ENCODE measurements at regions not wholly inside any gene's neighbourhood (a gene's known extent, or its start where the extent isn't known, plus 50 kb on each side); places are given as distances from the start of the nearest gene placed in this dataset.

DNA sequence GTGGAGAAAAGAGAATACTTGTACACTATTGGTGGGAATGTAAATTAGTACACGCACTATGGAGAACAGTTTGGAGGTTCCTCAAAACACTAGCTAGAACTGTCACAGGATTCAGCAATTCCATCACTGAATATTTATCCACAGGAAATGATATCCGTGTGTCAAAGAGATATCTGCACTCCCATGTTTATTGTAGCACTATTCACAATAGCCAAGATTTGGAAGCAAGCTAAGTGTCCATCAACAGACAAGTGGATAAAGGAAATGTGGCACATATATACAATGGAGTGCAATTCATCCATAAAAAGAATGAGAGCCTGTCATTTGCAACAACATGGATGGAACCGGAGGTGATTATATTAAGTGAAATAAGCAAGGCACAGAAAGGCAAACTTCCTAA is 428.5 kb downstream of the CCDC91 start:
- TF ChIP-seq, protein P1, sequence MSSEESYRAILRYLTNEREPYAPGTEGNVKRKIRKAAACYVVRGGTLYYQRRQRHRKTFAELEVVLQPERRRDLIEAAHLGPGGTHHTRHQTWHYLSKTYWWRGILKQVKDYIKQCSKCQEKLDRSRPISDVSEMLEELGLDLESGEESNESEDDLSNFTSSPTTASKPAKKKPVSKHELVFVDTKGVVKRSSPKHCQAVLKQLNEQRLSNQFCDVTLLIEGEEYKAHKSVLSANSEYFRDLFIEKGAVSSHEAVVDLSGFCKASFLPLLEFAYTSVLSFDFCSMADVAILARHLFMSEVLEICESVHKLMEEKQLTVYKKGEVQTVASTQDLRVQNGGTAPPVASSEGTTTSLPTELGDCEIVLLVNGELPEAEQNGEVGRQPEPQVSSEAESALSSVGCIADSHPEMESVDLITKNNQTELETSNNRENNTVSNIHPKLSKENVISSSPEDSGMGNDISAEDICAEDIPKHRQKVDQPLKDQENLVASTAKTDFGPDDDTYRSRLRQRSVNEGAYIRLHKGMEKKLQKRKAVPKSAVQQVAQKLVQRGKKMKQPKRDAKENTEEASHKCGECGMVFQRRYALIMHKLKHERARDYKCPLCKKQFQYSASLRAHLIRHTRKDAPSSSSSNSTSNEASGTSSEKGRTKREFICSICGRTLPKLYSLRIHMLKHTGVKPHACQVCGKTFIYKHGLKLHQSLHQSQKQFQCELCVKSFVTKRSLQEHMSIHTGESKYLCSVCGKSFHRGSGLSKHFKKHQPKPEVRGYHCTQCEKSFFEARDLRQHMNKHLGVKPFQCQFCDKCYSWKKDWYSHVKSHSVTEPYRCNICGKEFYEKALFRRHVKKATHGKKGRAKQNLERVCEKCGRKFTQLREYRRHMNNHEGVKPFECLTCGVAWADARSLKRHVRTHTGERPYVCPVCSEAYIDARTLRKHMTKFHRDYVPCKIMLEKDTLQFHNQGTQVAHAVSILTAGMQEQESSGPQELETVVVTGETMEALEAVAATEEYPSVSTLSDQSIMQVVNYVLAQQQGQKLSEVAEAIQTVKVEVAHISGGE (CRISPR knock-in tag; IDR thresholded peaks at IDR 0.05): no peak
- TF ChIP-seq KDM1A (IDR thresholded peaks at IDR 0.05; ENCODE audit: borderline replicate concordance): no peak
- no peak for TF ChIP-seq SMARCA5 (IDR thresholded peaks at IDR 0.05)
- in situ Hi-C loops (cut with MboI): no loop called here
- H3K9ac ChIP-seq (ENCODE audit: control insufficient read depth, insufficient read depth, low read length): no peak overlapping the region
- ATAC-seq (no peak), DNase-seq (ENCODE audit: low read depth, low spot score) (no peak), FAIRE-seq (no peak)
- ChIA-PET RAD21 (ENCODE audit: unreplicated experiment) (no interaction called here), CTCF (no interaction called here), SMC1A (ENCODE audit: uncharacterized antibody, unreplicated experiment) (no interaction called here), POLR2A (no interaction called here)
- no peaks in the 10 kb centered on the region for H3K27me3 ChIP-seq (replicated peaks in 1 of 2; ENCODE audit: control insufficient read depth in 2 of 2, insufficient read depth in 2 of 2, low read length in 1 of 2)
- H3K36me3 ChIP-seq (ENCODE audit: control insufficient read depth in 2 of 2, insufficient read depth in 2 of 2, low read length in 1 of 2): no peaks in the 10 kb centered on the region
- no peaks in the 10 kb centered on the region for H3K4me1 ChIP-seq (ENCODE audit: control insufficient read depth, insufficient read depth, low read length)
- H3K4me3 ChIP-seq: no peak overlapping the region
- no peak overlapping the region for H3K27ac ChIP-seq (ENCODE audit: control insufficient read depth, insufficient read depth)
- no peaks in the 10 kb centered on the region for H3K9me3 ChIP-seq (replicated peaks; ENCODE audit: control insufficient read depth, insufficient read depth, low read length)
- intact Hi-C loops (cut with micrococcal nuclease; ENCODE audit: unreplicated experiment): no loop called here
- 65% methylated on average over 3 of the region's 3 CpGs for WGBS (ENCODE audit: insufficient coverage, insufficient replicate concordance, low lambda C conversion rate, missing lambda C conversion rate)
- BruUV-seq (replicated peaks): no TSS peak
- H3K4me2 ChIP-seq (ENCODE audit: control insufficient read depth, insufficient read depth): no peak overlapping the region
- no peaks in the 10 kb centered on the region for H4K20me1 ChIP-seq (ENCODE audit: control insufficient read depth, insufficient read depth)
- no peak overlapping the region for H2AFZ ChIP-seq (ENCODE audit: control insufficient read depth, low read depth, low read length)
- H3K79me2 ChIP-seq (ENCODE audit: control insufficient read depth, insufficient read depth, low read length): no peaks in the 10 kb centered on the region

DNA sequence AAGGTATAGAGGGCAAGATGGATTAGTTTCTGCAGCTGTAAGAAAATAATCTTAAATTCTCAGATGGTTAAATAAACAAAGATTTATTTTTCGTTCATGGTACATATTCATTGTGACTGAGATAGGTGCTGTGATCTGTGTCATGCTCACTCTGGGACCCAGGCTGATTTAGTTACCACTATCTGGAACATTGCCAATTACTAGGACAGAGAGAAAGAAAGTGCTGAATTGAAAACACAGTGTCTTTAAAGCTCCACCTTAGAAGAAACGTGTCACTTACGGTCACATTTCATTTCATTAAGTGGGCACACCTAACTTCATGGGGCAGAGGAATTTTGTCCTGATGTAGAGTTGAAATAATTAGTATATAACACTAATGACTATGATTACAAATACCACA is 430.0 kb downstream of the CCDC91 start:
- Histone ChIP-seq H4K20me1 (ENCODE audit: control insufficient read depth, insufficient read depth) (no peaks in the 10 kb centered on the region), H2AFZ (ENCODE audit: control insufficient read depth, low read depth, low read length) (no peak overlapping the region), H3K27ac (ENCODE audit: control insufficient read depth, insufficient read depth) (no peak overlapping the region), H3K4me1 (ENCODE audit: control insufficient read depth, insufficient read depth, low read length) (no peaks in the 10 kb centered on the region), H3K79me2 (ENCODE audit: control insufficient read depth, insufficient read depth, low read length) (no peaks in the 10 kb centered on the region), H3K9me3 (replicated peaks; ENCODE audit: control insufficient read depth, insufficient read depth, low read length) (no peaks in the 10 kb centered on the region), H3K27me3 (replicated peaks in 1 of 2; ENCODE audit: control insufficient read depth in 2 of 2, insufficient read depth in 2 of 2, low read length in 1 of 2) (no peaks in the 10 kb centered on the region), H3K9ac (ENCODE audit: control insufficient read depth, insufficient read depth, low read length) (no peak overlapping the region), H3K4me2 (ENCODE audit: control insufficient read depth, insufficient read depth) (no peak overlapping the region), H3K4me3 (no peak overlapping the region), H3K36me3 (ENCODE audit: control insufficient read depth in 2 of 2, insufficient read depth in 2 of 2, low read length in 1 of 2) (no peaks in the 10 kb centered on the region)
- 22% methylated on average over 3 of the region's 3 CpGs for WGBS (ENCODE audit: insufficient coverage, insufficient replicate concordance, low lambda C conversion rate, missing lambda C conversion rate)
- BruUV-seq (replicated peaks): no TSS peak
- CTCF ChIA-PET: no interaction called here
- ATAC-seq (no peak), FAIRE-seq (no peak), DNase-seq (ENCODE audit: low read depth, low spot score) (no peak)
- intact Hi-C loops (cut with micrococcal nuclease; ENCODE audit: unreplicated experiment) (no loop called here), in situ Hi-C loops (cut with MboI) (no loop called here)
- SMC1A ChIA-PET (ENCODE audit: uncharacterized antibody, unreplicated experiment): no interaction called here
- RAD21 ChIA-PET (ENCODE audit: unreplicated experiment): no interaction called here
- POLR2A ChIA-PET: no interaction called here
- no peak for TF ChIP-seq NFYA (IDR thresholded peaks at IDR 0.05; ENCODE audit: borderline replicate concordance, low read depth, low read length)
- TF ChIP-seq ZNF384 (IDR thresholded peaks at IDR 0.05; ENCODE audit: borderline replicate concordance, low read depth, low read length): no peak
- TF ChIP-seq MEF2A (IDR thresholded peaks at IDR 0.05; ENCODE audit: insufficient read depth, low read depth, low read length): no peak
- no peak for TF ChIP-seq CBX5 (IDR thresholded peaks at IDR 0.05; ENCODE audit: low read depth)
- TF ChIP-seq, protein P2, sequence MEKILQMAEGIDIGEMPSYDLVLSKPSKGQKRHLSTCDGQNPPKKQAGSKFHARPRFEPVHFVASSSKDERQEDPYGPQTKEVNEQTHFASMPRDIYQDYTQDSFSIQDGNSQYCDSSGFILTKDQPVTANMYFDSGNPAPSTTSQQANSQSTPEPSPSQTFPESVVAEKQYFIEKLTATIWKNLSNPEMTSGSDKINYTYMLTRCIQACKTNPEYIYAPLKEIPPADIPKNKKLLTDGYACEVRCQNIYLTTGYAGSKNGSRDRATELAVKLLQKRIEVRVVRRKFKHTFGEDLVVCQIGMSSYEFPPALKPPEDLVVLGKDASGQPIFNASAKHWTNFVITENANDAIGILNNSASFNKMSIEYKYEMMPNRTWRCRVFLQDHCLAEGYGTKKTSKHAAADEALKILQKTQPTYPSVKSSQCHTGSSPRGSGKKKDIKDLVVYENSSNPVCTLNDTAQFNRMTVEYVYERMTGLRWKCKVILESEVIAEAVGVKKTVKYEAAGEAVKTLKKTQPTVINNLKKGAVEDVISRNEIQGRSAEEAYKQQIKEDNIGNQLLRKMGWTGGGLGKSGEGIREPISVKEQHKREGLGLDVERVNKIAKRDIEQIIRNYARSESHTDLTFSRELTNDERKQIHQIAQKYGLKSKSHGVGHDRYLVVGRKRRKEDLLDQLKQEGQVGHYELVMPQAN (conservative IDR thresholded peaks at IDR 0.05): no peak
- no peak for TF ChIP-seq CBFB (IDR thresholded peaks at IDR 0.05; ENCODE audit: low read depth)
- TF ChIP-seq CREB1 (IDR thresholded peaks at IDR 0.05; ENCODE audit: low read depth): no peak
